ENCODE measurements at regions not wholly inside any gene's neighbourhood (a gene's known extent, or its start where the extent isn't known, plus 50 kb on each side); places are given as distances from the start of the nearest gene placed in this dataset.

DNA sequence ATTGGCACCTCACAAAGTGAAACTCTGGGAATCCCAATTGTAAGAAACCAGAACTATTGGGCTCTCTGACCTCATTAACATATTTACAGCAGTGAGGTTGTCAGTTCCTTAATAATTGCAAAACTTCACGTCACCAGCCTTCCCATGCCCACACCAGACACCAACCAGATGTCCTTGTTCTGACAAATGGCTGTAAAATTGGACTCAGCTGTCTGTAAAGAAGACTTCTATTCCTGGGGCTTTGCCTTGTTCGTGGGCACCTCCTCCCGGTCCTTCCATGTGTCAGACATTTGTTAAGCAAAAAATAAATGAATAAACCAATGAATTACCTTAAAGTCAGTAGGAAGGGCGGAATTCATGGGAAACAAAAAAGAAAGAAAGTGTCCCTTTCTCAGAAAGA lies 284.3 kb upstream of the CDH11 start:
- Histone ChIP-seq H3K27ac (replicated peaks) (no peak overlapping the region), H3K4me3 (replicated peaks; ENCODE audit: insufficient read depth, low read length) (no peak overlapping the region), H3K27me3 (ENCODE audit: insufficient read depth, poor library complexity, severe bottlenecking) (no peaks in the 10 kb centered on the region)
- no peak for DNase-seq (ENCODE audit: low read depth in 1 of 2, low spot score in 1 of 2)
- TF ChIP-seq, protein P1, sequence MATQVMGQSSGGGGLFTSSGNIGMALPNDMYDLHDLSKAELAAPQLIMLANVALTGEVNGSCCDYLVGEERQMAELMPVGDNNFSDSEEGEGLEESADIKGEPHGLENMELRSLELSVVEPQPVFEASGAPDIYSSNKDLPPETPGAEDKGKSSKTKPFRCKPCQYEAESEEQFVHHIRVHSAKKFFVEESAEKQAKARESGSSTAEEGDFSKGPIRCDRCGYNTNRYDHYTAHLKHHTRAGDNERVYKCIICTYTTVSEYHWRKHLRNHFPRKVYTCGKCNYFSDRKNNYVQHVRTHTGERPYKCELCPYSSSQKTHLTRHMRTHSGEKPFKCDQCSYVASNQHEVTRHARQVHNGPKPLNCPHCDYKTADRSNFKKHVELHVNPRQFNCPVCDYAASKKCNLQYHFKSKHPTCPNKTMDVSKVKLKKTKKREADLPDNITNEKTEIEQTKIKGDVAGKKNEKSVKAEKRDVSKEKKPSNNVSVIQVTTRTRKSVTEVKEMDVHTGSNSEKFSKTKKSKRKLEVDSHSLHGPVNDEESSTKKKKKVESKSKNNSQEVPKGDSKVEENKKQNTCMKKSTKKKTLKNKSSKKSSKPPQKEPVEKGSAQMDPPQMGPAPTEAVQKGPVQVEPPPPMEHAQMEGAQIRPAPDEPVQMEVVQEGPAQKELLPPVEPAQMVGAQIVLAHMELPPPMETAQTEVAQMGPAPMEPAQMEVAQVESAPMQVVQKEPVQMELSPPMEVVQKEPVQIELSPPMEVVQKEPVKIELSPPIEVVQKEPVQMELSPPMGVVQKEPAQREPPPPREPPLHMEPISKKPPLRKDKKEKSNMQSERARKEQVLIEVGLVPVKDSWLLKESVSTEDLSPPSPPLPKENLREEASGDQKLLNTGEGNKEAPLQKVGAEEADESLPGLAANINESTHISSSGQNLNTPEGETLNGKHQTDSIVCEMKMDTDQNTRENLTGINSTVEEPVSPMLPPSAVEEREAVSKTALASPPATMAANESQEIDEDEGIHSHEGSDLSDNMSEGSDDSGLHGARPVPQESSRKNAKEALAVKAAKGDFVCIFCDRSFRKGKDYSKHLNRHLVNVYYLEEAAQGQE (IDR thresholded peaks at IDR 0.05; ENCODE audit: insufficient replicate concordance, low read depth), result no peak
- TF ChIP-seq SPI1 (IDR thresholded peaks at IDR 0.05; ENCODE audit: borderline replicate concordance, low read depth), result no peak
- TF ChIP-seq, protein P2, sequence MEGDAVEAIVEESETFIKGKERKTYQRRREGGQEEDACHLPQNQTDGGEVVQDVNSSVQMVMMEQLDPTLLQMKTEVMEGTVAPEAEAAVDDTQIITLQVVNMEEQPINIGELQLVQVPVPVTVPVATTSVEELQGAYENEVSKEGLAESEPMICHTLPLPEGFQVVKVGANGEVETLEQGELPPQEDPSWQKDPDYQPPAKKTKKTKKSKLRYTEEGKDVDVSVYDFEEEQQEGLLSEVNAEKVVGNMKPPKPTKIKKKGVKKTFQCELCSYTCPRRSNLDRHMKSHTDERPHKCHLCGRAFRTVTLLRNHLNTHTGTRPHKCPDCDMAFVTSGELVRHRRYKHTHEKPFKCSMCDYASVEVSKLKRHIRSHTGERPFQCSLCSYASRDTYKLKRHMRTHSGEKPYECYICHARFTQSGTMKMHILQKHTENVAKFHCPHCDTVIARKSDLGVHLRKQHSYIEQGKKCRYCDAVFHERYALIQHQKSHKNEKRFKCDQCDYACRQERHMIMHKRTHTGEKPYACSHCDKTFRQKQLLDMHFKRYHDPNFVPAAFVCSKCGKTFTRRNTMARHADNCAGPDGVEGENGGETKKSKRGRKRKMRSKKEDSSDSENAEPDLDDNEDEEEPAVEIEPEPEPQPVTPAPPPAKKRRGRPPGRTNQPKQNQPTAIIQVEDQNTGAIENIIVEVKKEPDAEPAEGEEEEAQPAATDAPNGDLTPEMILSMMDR (IDR thresholded peaks at IDR 0.05; ENCODE audit: insufficient read depth, low read length), result no peak

DNA sequence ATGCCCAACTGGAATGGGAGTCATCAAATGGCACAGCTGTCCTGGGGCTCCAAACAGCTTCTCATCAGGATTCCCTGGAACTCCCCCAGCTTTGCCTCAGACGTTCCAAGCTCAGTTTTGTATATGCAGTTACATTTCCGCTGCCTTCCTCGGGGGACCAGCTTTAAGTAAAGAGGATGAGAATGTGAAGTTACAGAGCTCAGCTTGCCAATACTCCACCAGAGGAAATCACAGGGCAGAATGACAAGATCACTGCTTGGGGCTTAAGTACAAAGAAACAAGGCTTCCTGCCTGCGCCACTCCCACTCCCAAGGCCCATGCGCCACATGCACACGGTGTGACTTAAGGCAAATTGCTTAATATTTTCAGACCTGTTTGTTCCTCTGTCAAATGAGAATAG lies 272.4 kb upstream of the CDH11 start:
- Histone ChIP-seq H3K4me3 (replicated peaks; ENCODE audit: insufficient read depth, low read length) (no peak overlapping the region), H3K27me3 (ENCODE audit: insufficient read depth, poor library complexity, severe bottlenecking) (peaks cover 2% of the 10 kb centered on the region), H3K27ac (replicated peaks) (no peak overlapping the region)
- no peak for DNase-seq (ENCODE audit: low read depth in 1 of 2, low spot score in 1 of 2)
- TF ChIP-seq GABPA (IDR thresholded peaks at IDR 0.05; ENCODE audit: low read depth), result no peak
- TF ChIP-seq, protein P2 (IDR thresholded peaks at IDR 0.05; ENCODE audit: insufficient read depth, low read length), result no peak
- TF ChIP-seq POLR2AphosphoS5 (IDR thresholded peaks at IDR 0.05; ENCODE audit: low read depth), result no peak
- TF ChIP-seq, protein P1 (IDR thresholded peaks at IDR 0.05; ENCODE audit: insufficient replicate concordance, low read depth), result no peak
- no peak for TF ChIP-seq SPI1 (IDR thresholded peaks at IDR 0.05; ENCODE audit: borderline replicate concordance, low read depth)

DNA sequence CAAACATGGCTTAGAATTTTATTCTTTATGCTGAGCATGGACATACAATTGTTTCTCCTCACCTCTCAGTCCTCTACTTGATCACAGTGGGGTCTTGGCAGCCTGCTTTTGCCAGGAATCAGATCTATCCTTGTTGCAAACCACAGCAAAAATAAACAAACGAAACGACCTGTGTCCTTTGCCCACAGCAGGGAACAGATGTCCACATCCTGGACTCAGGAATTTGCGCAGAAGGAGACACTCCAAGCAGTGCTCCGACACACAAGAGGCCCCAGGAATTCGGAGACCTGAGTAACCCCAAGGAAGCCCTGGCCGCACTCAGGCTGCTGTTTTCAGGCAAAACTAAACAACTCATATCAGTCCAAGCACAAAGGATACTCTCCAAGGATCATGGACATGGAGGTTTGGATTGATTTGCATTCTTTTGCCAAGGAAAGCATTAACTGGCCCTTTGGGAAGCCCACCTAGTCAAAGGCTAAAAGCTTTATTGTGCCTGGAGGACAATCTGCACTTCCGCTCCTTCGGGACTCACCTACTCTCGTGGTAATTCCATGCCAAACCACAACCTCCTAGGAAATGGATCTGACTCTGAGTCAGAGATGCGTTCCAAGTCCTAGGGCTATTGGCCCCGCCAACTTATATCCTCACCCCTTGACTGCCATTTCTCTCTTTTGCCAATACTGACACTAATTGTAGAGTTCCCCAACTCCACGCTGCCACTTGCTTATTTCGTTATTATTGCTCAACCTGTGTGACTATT lies 271.1 kb upstream of the CDH11 start:
- no peak for TF ChIP-seq POLR2AphosphoS5 (IDR thresholded peaks at IDR 0.05; ENCODE audit: low read depth)
- TF ChIP-seq SPI1 (IDR thresholded peaks at IDR 0.05; ENCODE audit: borderline replicate concordance, low read depth), result no peak
- no peak for TF ChIP-seq GABPA (IDR thresholded peaks at IDR 0.05; ENCODE audit: low read depth)
- TF ChIP-seq, protein P1 (IDR thresholded peaks at IDR 0.05; ENCODE audit: insufficient replicate concordance, low read depth), result no peak
- TF ChIP-seq, protein P2 (IDR thresholded peaks at IDR 0.05; ENCODE audit: insufficient read depth, low read length), result no peak
- DNase-seq (ENCODE audit: low read depth in 1 of 2, low spot score in 1 of 2), result no peak
- no peak overlapping the region for H3K4me3 ChIP-seq (replicated peaks; ENCODE audit: insufficient read depth, low read length)
- H3K27me3 ChIP-seq (ENCODE audit: insufficient read depth, poor library complexity, severe bottlenecking), result no peaks in the 10 kb centered on the region
- H3K27ac ChIP-seq (replicated peaks), result no peak overlapping the region
